ENCODE measurements at regions not wholly inside any gene's neighbourhood (a gene's known extent, or its start where the extent isn't known, plus 50 kb on each side); places are given as distances from the start of the nearest gene placed in this dataset.
"Not testable (repeated sequence)": the region's sequence is repeated elsewhere in the genome, so short reads cannot be mapped to it uniquely, and the experiment has no call there.

DNA sequence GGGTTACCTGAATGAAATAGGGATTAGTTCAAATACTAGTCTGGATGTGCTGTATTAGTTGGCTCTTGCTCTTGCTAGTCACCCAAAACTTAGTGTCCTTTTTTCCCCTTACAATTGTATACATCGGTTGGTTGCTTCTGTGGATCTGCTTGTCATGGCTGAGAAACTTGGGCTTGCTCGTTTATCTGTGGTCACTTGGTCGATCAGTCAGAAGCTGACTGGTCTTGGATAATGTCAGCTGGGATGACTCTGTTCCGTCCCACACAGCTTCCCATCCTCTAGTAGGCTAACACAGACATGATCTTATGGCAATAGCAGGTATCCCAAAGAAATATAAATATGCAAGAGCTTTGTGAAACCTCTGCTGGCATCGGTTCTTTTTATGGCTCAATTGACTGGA is 807.4 kb downstream of the MAT2B start:
- H3K27ac ChIP-seq (ENCODE audit: low read length): no peak overlapping the region
- H3K9ac ChIP-seq (ENCODE audit: low read length in 2 of 2): no peak overlapping the region
- no peak overlapping the region for H3K4me3 ChIP-seq (ENCODE audit: low read length in 2 of 2)
- no peaks in the 10 kb centered on the region for H3K9me3 ChIP-seq (ENCODE audit: control insufficient read depth in 2 of 2, low read length in 2 of 2)
- H3K4me1 ChIP-seq (ENCODE audit: control insufficient read depth, insufficient read depth, low read length): no peaks in the 10 kb centered on the region
- H3K27me3 ChIP-seq (ENCODE audit: control insufficient read depth in 1 of 2, insufficient read depth in 2 of 2, low read length in 2 of 2): no peaks in the 10 kb centered on the region
- no peaks in the 10 kb centered on the region for H3K36me3 ChIP-seq (ENCODE audit: control insufficient read depth in 2 of 2, insufficient read depth in 2 of 2, low read length in 2 of 2)

DNA sequence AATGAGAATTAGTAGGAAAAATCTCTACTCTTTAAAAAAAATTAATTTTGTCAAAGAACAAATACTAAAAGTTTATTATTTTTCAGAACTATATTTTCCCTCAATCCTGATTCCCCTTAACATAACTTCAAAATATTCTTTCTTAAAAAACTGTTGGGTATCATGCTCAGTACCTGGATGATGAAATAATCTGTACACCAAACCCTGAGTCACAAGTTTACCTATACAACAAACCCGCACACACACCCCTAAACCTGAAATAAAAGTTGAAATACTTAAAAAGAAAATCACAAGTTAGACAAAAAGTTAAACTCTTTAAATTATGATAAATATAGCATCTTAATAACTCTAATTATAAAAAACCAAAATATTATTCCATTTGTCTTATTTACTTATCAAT is 812.3 kb downstream of the MAT2B start:
- Histone ChIP-seq H3K4me1 (ENCODE audit: control insufficient read depth, insufficient read depth, low read length) (no peaks in the 10 kb centered on the region), H3K27me3 (ENCODE audit: control insufficient read depth in 1 of 2, insufficient read depth in 2 of 2, low read length in 2 of 2) (no peaks in the 10 kb centered on the region), H3K36me3 (ENCODE audit: control insufficient read depth in 2 of 2, insufficient read depth in 2 of 2, low read length in 2 of 2) (no peaks in the 10 kb centered on the region), H3K27ac (ENCODE audit: low read length) (no peak overlapping the region), H3K4me3 (ENCODE audit: low read length in 2 of 2) (no peak overlapping the region), H3K9me3 (ENCODE audit: control insufficient read depth in 2 of 2, low read length in 2 of 2) (no peaks in the 10 kb centered on the region), H3K9ac (ENCODE audit: low read length in 2 of 2) (no peak overlapping the region)

DNA sequence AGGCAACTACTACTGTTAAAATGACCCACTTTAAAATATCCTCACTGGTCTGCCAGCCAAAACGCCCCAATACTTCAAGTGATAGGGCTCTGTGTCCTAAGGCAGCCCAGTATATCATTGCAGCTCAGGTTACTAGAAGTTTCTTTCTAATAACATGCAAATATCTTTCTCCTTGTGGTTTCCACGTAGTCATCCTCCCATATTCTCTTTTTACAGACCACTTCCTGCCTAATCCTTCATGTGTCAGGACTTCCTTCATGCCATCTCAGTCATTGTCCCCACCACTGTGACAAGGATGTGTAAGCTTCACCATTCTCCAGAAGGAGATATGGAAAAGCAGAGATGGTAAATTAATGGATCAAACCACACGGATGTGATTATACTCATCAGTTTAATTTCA is 813.7 kb downstream of the MAT2B start:
- H3K27me3 ChIP-seq (ENCODE audit: control insufficient read depth in 1 of 2, insufficient read depth in 2 of 2, low read length in 2 of 2): no peaks in the 10 kb centered on the region
- no peaks in the 10 kb centered on the region for H3K36me3 ChIP-seq (ENCODE audit: control insufficient read depth in 2 of 2, insufficient read depth in 2 of 2, low read length in 2 of 2)
- no peaks in the 10 kb centered on the region for H3K4me1 ChIP-seq (ENCODE audit: control insufficient read depth, insufficient read depth, low read length)
- H3K9me3 ChIP-seq (ENCODE audit: control insufficient read depth in 2 of 2, low read length in 2 of 2): no peaks in the 10 kb centered on the region
- H3K27ac ChIP-seq (ENCODE audit: low read length): no peak overlapping the region
- no peak overlapping the region for H3K4me3 ChIP-seq (ENCODE audit: low read length in 2 of 2)
- H3K9ac ChIP-seq (ENCODE audit: low read length in 2 of 2): no peak overlapping the region

DNA sequence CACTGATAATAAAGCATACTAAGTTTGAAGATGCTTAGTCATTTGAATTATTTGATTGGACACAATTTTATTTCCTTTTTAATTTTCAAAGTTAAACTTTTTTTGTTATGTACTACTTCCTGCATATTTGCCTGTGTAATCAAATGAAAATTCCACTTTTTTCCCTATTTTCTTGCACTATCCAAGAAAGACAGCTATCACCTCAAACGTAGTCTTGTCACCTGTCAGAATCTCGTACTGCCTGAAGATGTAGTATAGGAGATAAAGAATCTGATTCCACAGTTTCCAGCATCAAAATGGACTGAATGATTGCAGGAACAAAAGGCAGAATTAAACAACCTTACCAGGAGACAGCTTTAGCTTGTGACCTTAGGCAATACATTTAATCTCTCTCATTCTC is 818.8 kb downstream of the MAT2B start:
- Histone ChIP-seq H3K27ac (ENCODE audit: low read length) (no peak overlapping the region), H3K9ac (ENCODE audit: low read length in 2 of 2) (no peak overlapping the region), H3K9me3 (ENCODE audit: control insufficient read depth in 2 of 2, low read length in 2 of 2) (peaks cover 0 to 3% of the 10 kb centered on the region in 2 donors), H3K4me1 (ENCODE audit: control insufficient read depth, insufficient read depth, low read length) (no peaks in the 10 kb centered on the region), H3K27me3 (ENCODE audit: control insufficient read depth in 1 of 2, insufficient read depth in 2 of 2, low read length in 2 of 2) (no peaks in the 10 kb centered on the region), H3K36me3 (ENCODE audit: control insufficient read depth in 2 of 2, insufficient read depth in 2 of 2, low read length in 2 of 2) (no peaks in the 10 kb centered on the region), H3K4me3 (ENCODE audit: low read length in 2 of 2) (no peak overlapping the region)

DNA sequence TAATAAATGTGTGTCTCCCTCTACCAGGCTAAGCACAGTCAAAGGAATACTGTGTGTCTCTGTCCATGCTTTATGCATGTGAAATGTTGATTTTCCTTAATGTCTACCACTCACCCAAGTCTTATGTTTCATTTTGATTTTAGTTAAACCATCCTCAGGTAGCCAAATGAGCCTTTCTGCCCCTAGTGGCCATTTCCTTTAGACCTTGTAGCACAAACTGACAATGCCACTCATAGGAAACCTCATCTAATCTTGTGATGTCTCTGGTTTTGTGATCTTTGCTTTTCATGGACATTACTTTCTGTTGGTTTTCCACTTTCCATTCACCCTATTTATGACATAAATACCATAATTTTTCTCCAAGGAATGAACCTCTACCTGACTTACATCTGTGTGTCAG is 820.8 kb downstream of the MAT2B start:
- Histone ChIP-seq H3K9me3 (ENCODE audit: control insufficient read depth in 2 of 2, low read length in 2 of 2) (peaks cover 0 to 3% of the 10 kb centered on the region in 2 donors), H3K36me3 (ENCODE audit: control insufficient read depth in 2 of 2, insufficient read depth in 2 of 2, low read length in 2 of 2) (no peaks in the 10 kb centered on the region), H3K27me3 (ENCODE audit: control insufficient read depth in 1 of 2, insufficient read depth in 2 of 2, low read length in 2 of 2) (no peaks in the 10 kb centered on the region), H3K9ac (ENCODE audit: low read length in 2 of 2) (no peak overlapping the region), H3K4me1 (ENCODE audit: control insufficient read depth, insufficient read depth, low read length) (no peaks in the 10 kb centered on the region), H3K4me3 (ENCODE audit: low read length in 2 of 2) (no peak overlapping the region), H3K27ac (ENCODE audit: low read length) (no peak overlapping the region)

DNA sequence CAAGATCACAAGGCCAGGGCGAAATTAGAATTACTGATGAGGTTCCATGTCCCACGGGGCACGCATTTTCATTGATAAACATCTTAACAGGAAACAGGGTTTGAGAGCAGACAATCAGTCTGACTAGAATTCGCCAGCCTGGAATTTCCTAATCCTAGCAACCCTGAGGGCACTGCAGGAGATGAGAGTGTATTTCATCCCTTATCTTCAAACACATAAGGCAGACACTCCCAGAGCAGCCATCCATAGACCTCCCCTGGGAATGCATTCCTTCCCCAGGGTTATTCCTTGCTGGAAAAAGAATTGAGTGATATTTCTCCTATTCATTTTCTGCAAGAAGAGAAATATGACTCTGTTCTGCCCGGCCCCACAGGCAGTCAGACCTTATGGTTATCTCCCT is 821.7 kb downstream of the MAT2B start:
- H3K36me3 ChIP-seq (ENCODE audit: control insufficient read depth in 2 of 2, insufficient read depth in 2 of 2, low read length in 2 of 2); H3K27ac ChIP-seq (ENCODE audit: low read length); H3K27me3 ChIP-seq (ENCODE audit: control insufficient read depth in 1 of 2, insufficient read depth in 2 of 2, low read length in 2 of 2); H3K4me3 ChIP-seq (ENCODE audit: low read length in 2 of 2); H3K9ac ChIP-seq (ENCODE audit: low read length in 2 of 2); H3K4me1 ChIP-seq (ENCODE audit: control insufficient read depth, insufficient read depth, low read length); H3K9me3 ChIP-seq (ENCODE audit: control insufficient read depth in 2 of 2, low read length in 2 of 2): not testable (repeated sequence)

DNA sequence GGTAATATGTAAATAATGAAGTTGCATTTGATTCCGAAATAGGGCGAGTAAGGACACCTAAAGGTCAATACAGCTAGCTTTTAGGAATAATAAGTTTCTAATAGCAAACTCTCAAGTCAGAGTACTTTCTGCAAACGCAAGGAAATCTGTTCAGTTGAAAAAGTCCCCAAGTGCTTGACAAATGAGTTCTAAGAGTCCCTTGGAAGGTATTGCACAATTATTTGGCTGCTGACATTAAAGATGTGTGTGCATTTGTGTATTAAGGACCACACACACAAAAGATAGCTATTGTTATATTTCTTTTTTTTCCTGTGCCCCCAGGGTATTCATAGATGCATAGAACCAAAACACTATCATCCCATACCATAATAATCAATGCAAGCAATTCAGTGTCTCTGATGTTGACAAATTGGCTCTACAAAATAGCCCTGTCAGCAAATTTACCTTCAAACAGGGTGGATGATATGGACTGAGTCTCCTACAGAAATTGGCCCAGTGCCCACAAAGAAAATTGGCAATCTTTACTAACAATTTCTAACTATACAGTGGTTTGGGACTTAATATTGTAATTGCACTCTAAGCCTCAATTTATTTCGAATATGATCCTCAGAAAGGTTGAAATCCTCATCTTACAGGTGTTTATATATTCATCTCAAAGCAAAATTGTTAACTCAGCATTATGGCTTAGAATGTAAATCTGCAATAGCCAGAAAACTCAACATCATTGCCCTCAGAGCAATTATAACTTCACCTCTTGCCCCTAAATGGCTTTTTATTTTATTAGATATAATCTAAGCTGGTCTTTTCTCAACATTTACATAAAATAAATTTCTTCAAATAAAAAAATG is 827.2 kb downstream of the MAT2B start:
- H3K36me3 ChIP-seq (ENCODE audit: control insufficient read depth in 2 of 2, insufficient read depth in 2 of 2, low read length in 2 of 2): no peaks in the 10 kb centered on the region
- no peaks in the 10 kb centered on the region for H3K27me3 ChIP-seq (ENCODE audit: control insufficient read depth in 1 of 2, insufficient read depth in 2 of 2, low read length in 2 of 2)
- no peaks in the 10 kb centered on the region for H3K9me3 ChIP-seq (ENCODE audit: control insufficient read depth in 2 of 2, low read length in 2 of 2)
- no peak overlapping the region for H3K9ac ChIP-seq (ENCODE audit: low read length in 2 of 2)
- no peaks in the 10 kb centered on the region for H3K4me1 ChIP-seq (ENCODE audit: control insufficient read depth, insufficient read depth, low read length)
- no peak overlapping the region for H3K27ac ChIP-seq (ENCODE audit: low read length)
- H3K4me3 ChIP-seq (ENCODE audit: low read length in 2 of 2): no peak overlapping the region

DNA sequence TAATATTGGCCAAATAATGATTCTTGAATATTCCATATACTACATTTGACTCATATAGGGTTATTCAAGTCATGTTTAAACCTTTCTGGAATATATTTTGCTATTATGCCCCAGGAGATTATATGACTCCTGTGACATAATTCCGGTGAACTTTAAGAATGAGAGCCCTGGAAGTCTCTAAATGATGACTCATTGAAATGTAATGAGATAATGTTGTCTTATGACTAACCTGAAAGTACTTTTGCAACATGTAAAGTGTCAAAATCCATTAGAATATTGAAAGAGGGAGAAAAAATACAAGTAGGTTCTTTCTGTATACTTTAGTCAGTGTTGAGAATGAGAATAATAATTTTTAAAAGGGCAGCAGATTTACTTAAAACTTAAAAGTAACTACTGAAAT is 830.4 kb downstream of the MAT2B start:
- Histone ChIP-seq H3K27ac (ENCODE audit: low read length) (no peak overlapping the region), H3K9me3 (ENCODE audit: control insufficient read depth in 2 of 2, low read length in 2 of 2) (no peaks in the 10 kb centered on the region), H3K9ac (ENCODE audit: low read length in 2 of 2) (no peak overlapping the region), H3K4me3 (ENCODE audit: low read length in 2 of 2) (no peak overlapping the region), H3K27me3 (ENCODE audit: control insufficient read depth in 1 of 2, insufficient read depth in 2 of 2, low read length in 2 of 2) (no peaks in the 10 kb centered on the region), H3K36me3 (ENCODE audit: control insufficient read depth in 2 of 2, insufficient read depth in 2 of 2, low read length in 2 of 2) (no peaks in the 10 kb centered on the region), H3K4me1 (ENCODE audit: control insufficient read depth, insufficient read depth, low read length) (no peaks in the 10 kb centered on the region)

DNA sequence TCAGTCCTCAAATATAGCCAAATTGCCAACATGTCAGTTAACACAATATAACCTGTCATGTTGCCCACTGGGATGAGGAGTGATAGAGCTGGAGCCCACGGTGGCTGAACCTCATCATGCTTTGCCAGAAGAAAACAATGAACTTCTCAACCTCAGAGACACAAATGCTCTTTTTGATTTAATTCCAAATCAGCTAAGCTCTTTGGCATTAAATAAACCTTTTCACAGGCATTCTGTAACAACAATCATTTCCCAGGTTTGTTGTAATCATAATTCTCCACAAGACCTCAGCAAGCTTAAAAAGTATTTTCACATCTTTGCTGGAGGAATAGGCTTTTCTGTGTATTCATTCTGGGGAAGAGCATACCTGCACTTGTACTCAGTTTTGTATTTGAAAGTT is 830.9 kb downstream of the MAT2B start:
- Histone ChIP-seq H3K4me1 (ENCODE audit: control insufficient read depth, insufficient read depth, low read length) (no peaks in the 10 kb centered on the region), H3K36me3 (ENCODE audit: control insufficient read depth in 2 of 2, insufficient read depth in 2 of 2, low read length in 2 of 2) (no peaks in the 10 kb centered on the region), H3K27me3 (ENCODE audit: control insufficient read depth in 1 of 2, insufficient read depth in 2 of 2, low read length in 2 of 2) (no peaks in the 10 kb centered on the region), H3K9ac (ENCODE audit: low read length in 2 of 2) (no peak overlapping the region), H3K27ac (ENCODE audit: low read length) (no peak overlapping the region), H3K4me3 (ENCODE audit: low read length in 2 of 2) (no peak overlapping the region), H3K9me3 (ENCODE audit: control insufficient read depth in 2 of 2, low read length in 2 of 2) (no peaks in the 10 kb centered on the region)

DNA sequence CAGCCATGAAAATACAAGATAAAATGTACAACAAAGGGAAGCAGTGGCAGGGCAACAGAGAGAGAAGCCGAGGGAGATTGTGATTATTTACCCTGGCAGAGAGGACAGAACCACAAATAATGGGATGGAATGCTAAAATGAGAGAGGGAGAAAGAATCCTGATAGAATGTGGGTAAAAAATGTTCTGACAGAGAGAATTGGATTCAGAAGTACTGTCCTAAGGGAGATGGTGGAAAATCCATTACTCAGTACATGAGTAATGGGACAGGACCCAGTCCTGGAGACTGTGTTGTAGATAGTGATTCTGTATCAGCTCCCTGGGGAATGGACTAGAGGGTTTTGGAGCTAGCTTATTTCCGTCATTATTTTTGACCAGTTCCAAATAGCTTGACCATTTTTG is 831.5 kb downstream of the MAT2B start:
- Histone ChIP-seq H3K4me3 (ENCODE audit: low read length in 2 of 2) (no peak overlapping the region), H3K27ac (ENCODE audit: low read length) (no peak overlapping the region), H3K9ac (ENCODE audit: low read length in 2 of 2) (no peak overlapping the region), H3K4me1 (ENCODE audit: control insufficient read depth, insufficient read depth, low read length) (no peaks in the 10 kb centered on the region), H3K9me3 (ENCODE audit: control insufficient read depth in 2 of 2, low read length in 2 of 2) (no peaks in the 10 kb centered on the region), H3K27me3 (ENCODE audit: control insufficient read depth in 1 of 2, insufficient read depth in 2 of 2, low read length in 2 of 2) (no peaks in the 10 kb centered on the region), H3K36me3 (ENCODE audit: control insufficient read depth in 2 of 2, insufficient read depth in 2 of 2, low read length in 2 of 2) (no peaks in the 10 kb centered on the region)

DNA sequence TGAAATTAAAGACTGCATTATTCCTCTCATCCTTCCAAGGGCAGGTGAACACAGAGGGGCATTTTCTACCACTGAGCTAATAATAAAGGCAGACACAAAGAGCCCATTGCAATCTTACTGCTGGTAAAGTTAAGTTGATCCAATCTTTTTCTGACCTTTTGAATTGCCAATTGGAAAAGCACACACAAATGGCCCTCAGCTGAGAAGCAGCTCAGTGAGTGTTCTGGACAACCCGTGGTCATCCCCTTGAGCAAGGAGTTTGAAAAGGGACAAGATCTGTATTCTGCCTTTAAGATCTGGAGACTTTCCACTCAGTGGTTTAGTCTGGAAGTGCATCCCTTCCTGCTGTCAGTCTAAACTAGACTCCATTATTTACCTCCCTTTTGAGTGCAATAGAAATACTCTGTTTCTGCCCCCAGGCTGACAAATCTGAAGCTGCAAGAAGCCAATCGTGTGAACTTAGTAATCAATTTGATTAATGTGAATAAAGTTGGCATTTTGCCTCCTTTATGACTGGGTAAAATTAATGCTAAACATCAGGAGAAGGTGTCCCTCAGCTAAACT is 835.7 kb downstream of the MAT2B start:
- Histone ChIP-seq H3K27ac (ENCODE audit: low read length) (no peak overlapping the region), H3K27me3 (ENCODE audit: control insufficient read depth in 1 of 2, insufficient read depth in 2 of 2, low read length in 2 of 2) (no peaks in the 10 kb centered on the region), H3K4me1 (ENCODE audit: control insufficient read depth, insufficient read depth, low read length) (peaks cover 3% of the 10 kb centered on the region), H3K9ac (ENCODE audit: low read length in 2 of 2) (no peak overlapping the region), H3K4me3 (ENCODE audit: low read length in 2 of 2) (no peak overlapping the region), H3K36me3 (ENCODE audit: control insufficient read depth in 2 of 2, insufficient read depth in 2 of 2, low read length in 2 of 2) (no peaks in the 10 kb centered on the region), H3K9me3 (ENCODE audit: control insufficient read depth in 2 of 2, low read length in 2 of 2) (no peaks in the 10 kb centered on the region)

Data from stomach smooth muscle (tissue), 2 donors.